ENCODE measurements at regions not wholly inside any gene's neighbourhood (a gene's known extent, or its start where the extent isn't known, plus 50 kb on each side); places are given as distances from the start of the nearest gene placed in this dataset.

GRCh38 chr9:88041447-88041846, 67.1 kb upstream of the CDK20 start:
- H3K36me3 ChIP-seq: no peaks in the 10 kb centered on the region
- TF ChIP-seq, protein P1, sequence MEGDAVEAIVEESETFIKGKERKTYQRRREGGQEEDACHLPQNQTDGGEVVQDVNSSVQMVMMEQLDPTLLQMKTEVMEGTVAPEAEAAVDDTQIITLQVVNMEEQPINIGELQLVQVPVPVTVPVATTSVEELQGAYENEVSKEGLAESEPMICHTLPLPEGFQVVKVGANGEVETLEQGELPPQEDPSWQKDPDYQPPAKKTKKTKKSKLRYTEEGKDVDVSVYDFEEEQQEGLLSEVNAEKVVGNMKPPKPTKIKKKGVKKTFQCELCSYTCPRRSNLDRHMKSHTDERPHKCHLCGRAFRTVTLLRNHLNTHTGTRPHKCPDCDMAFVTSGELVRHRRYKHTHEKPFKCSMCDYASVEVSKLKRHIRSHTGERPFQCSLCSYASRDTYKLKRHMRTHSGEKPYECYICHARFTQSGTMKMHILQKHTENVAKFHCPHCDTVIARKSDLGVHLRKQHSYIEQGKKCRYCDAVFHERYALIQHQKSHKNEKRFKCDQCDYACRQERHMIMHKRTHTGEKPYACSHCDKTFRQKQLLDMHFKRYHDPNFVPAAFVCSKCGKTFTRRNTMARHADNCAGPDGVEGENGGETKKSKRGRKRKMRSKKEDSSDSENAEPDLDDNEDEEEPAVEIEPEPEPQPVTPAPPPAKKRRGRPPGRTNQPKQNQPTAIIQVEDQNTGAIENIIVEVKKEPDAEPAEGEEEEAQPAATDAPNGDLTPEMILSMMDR (IDR thresholded peaks at IDR 0.05; ENCODE audit: borderline replicate concordance): peak; percentile 48
- peaks cover 57% of the 10 kb centered on the region for H3K9me3 ChIP-seq (replicated peaks)
- no peak overlapping the region for H3K4me3 ChIP-seq
- no peak for DNase-seq
- no peaks in the 10 kb centered on the region for H3K4me1 ChIP-seq
- no peak overlapping the region for H3K27ac ChIP-seq (replicated peaks)
- intact Hi-C loops (cut with micrococcal nuclease): no loop called here
- H3K27me3 ChIP-seq (ENCODE audit: low read depth): no peaks in the 10 kb centered on the region

DNA sequence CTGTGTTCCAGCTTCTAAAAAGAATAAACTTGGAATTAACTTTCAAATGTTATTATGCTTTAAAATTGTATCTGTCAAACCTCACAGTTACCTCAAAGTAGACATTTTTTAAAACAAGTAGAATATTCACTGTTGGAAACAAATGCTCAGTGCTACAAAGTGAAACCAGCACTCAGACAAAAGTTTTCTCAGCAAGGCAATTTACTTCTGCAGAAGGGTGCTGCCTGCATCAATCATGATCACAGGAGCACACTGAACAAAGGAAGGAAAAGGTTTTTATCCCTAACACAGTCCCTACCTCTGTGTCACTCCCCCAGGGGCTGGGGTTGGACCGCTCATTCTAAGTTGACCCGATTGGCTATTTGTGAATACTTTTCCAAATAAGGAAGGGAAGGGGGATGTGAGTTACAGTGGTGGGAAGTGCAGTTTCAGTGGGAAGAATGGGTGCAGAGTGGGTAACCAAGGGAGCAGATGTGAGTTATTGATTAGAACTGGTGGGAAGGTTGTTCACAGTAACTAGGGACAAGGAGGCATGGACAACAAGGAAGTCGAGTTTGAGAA, 63.0 kb upstream of the CDK20 start:
- peaks cover 39% of the 10 kb centered on the region for H3K9me3 ChIP-seq (replicated peaks)
- H3K4me3 ChIP-seq: no peak overlapping the region
- no peaks in the 10 kb centered on the region for H3K36me3 ChIP-seq
- peaks cover 5% of the 10 kb centered on the region for H3K27me3 ChIP-seq (ENCODE audit: low read depth)
- TF ChIP-seq, protein P1 (IDR thresholded peaks at IDR 0.05; ENCODE audit: borderline replicate concordance): no peak
- intact Hi-C loops (cut with micrococcal nuclease): no loop called here
- no peaks in the 10 kb centered on the region for H3K4me1 ChIP-seq
- no peak overlapping the region for H3K27ac ChIP-seq (replicated peaks)
- no peak for DNase-seq

DNA sequence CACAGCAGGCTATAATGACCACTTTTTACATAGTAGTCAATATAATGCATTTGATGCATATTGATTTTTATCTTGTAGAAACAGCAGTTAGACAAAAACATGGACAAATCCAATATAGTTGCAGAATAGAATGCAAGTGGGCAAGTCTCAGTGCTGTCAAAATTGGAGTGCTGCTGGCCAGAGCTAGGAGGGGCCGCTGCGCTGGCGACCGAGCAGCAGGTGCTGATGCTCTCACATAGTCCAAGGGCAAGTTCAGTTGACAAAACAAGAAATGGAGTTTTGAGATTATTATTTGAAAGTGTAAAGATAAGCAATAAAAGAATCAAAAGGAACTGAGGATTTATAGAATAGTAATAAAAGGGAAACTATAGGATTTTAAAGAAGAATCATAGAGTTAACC, 60.6 kb upstream of the CDK20 start:
- Histone ChIP-seq H3K27ac (replicated peaks) (no peak overlapping the region), H3K4me1 (no peaks in the 10 kb centered on the region), H3K4me3 (no peak overlapping the region), H3K36me3 (no peaks in the 10 kb centered on the region), H3K27me3 (ENCODE audit: low read depth) (peaks cover 5% of the 10 kb centered on the region), H3K9me3 (replicated peaks) (peaks cover 39% of the 10 kb centered on the region)
- DNase-seq: no peak
- TF ChIP-seq, protein P1 (IDR thresholded peaks at IDR 0.05; ENCODE audit: borderline replicate concordance): no peak
- intact Hi-C loops (cut with micrococcal nuclease): no loop called here

- intact Hi-C loops (cut with micrococcal nuclease): no loop called here
- H3K27ac ChIP-seq (replicated peaks): no peak overlapping the region
- TF ChIP-seq, protein P1 (IDR thresholded peaks at IDR 0.05; ENCODE audit: borderline replicate concordance): no peak
- H3K4me1 ChIP-seq: no peaks in the 10 kb centered on the region
- DNase-seq: no peak
- no peak overlapping the region for H3K4me3 ChIP-seq
- H3K27me3 ChIP-seq (ENCODE audit: low read depth): peaks cover 17% of the 10 kb centered on the region
- peaks cover 28% of the 10 kb centered on the region for H3K9me3 ChIP-seq (replicated peaks)
- no peaks in the 10 kb centered on the region for H3K36me3 ChIP-seq
Observed at GRCh38 chr9:88033359-88033702, 59.0 kb upstream of the CDK20 start.

DNA sequence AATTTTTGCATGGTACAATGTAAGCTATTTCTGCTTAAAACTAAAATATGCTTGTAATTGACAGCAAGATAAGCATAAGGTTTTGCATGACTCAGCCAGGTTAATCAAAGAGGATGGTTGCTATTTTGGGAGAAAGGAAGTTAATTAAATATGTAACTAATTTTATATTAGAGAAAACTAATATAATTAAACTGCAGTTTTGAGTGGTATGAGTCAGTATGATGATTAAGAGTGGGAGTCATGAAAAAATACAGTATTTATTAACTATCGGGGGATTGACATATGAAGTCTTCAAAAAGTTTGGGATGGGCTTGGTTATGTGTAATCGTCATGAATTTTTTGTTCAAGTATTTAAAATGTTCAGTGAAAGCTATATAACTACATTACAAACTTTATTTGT, 54.0 kb upstream of the CDK20 start:
- Histone ChIP-seq H3K9me3 (replicated peaks) (no peaks in the 10 kb centered on the region), H3K36me3 (no peaks in the 10 kb centered on the region), H3K4me3 (no peak overlapping the region), H3K27me3 (ENCODE audit: low read depth) (peaks cover 26% of the 10 kb centered on the region), H3K4me1 (no peaks in the 10 kb centered on the region), H3K27ac (replicated peaks) (no peak overlapping the region)
- TF ChIP-seq, protein P1 (IDR thresholded peaks at IDR 0.05; ENCODE audit: borderline replicate concordance): no peak
- intact Hi-C loops (cut with micrococcal nuclease): no loop called here
- DNase-seq: no peak

- no peaks in the 10 kb centered on the region for H3K4me1 ChIP-seq
- H3K36me3 ChIP-seq: no peaks in the 10 kb centered on the region
- H3K4me3 ChIP-seq: no peak overlapping the region
Observed at GRCh38 chr9:88026118-88026479, 51.8 kb upstream of the CDK20 start.

More at GRCh38 chr9:88026118-88026479, 51.8 kb upstream of the CDK20 start:
- intact Hi-C loops (cut with micrococcal nuclease): no loop called here
- DNase-seq: no peak
- Histone ChIP-seq H3K27ac (replicated peaks) (no peak overlapping the region), H3K27me3 (ENCODE audit: low read depth) (peaks cover 26% of the 10 kb centered on the region), H3K9me3 (replicated peaks) (no peaks in the 10 kb centered on the region)
- TF ChIP-seq, protein P1 (IDR thresholded peaks at IDR 0.05; ENCODE audit: borderline replicate concordance): no peak
